IMR-90 (cell line): ENCODE measurements at regions not wholly inside any gene's neighbourhood (a gene's known extent, or its start where the extent isn't known, plus 50 kb on each side); places are given as distances from the start of the nearest gene placed in this dataset.

Experiments used
- ATAC-seq: fragments of 200-7000 bp; cut with Tn5 transposase; 2 replicates; pipeline ENCODE4 v1.9.1; 2020; ENCODE audit warnings: low read depth, mild to moderate bottlenecking, moderate library complexity
- BruUV-seq: library from RNA; stranded (reverse); fragments of 400-500 nt; replicated peaks from 2 replicates; lab custom pipeline; 2021; lab: Mats Ljungman, UMichigan
- CTCF ChIA-PET: fragments of 300-600 bp; formaldehyde crosslinking; extraction: SDS; loops from one replicate; lab custom pipeline; 2021; ENCODE audit warnings: antibody characterized with exemption; lab: Yijun Ruan, JAX
- POLR2A ChIA-PET: fragments of 300-600 bp; sonication (Branson Sonifier 250); formaldehyde crosslinking; loops from one replicate; lab custom pipeline; 2022; ENCODE audit warnings: antibody characterized with exemption; ENCODE audit not compliant: unreplicated experiment; lab: Charles Lee
- DNase-seq: peaks from one replicate; pipeline ENCODE4 v3.0.0; 2013
- H2AFZ ChIP-seq: replicated peaks from 2 replicates; pipeline ENCODE3; 2013; ENCODE audit warnings: low read length, mild to moderate bottlenecking; ENCODE audit not compliant: poor library complexity
- H2AK5ac ChIP-seq: 2 replicates; pipeline ENCODE4 v1.6.1; 2013; ENCODE audit warnings: low read depth, low read length, inconsistent platforms
- H2AK9ac ChIP-seq: replicated peaks from 2 replicates; pipeline ENCODE3; 2013; ENCODE audit warnings: mild to moderate bottlenecking, low read depth, low read length, moderate library complexity; ENCODE audit not compliant: poor library complexity
- H2BK120ac ChIP-seq: 2 replicates; pipeline ENCODE4 v1.6.1; 2013; ENCODE audit warnings: low read depth, low read length, inconsistent platforms
- H2BK15ac ChIP-seq: 3 replicates; pipeline ENCODE4 v1.6.1; 2013; ENCODE audit warnings: low read depth, low read length, inconsistent platforms
- H2BK20ac ChIP-seq: 2 replicates; pipeline ENCODE4 v1.6.1; 2013; ENCODE audit warnings: low read depth, mild to moderate bottlenecking, inconsistent platforms, low read length, moderate library complexity
- H2BK5ac ChIP-seq: 2 replicates; pipeline ENCODE4 v1.6.1; 2013; ENCODE audit warnings: mild to moderate bottlenecking, low read depth, low read length, inconsistent platforms; ENCODE audit not compliant: poor library complexity, severe bottlenecking
- H3K14ac ChIP-seq: replicated peaks from 2 replicates; pipeline ENCODE4 v1.6.1; 2013; ENCODE audit warnings: low read depth, low read length, inconsistent platforms
- H3K18ac ChIP-seq: 2 replicates; pipeline ENCODE4 v1.6.1; 2013; ENCODE audit warnings: low read depth, low read length, control low read depth
- H3K23ac ChIP-seq: 2 replicates; pipeline ENCODE4 v1.6.1; 2013; ENCODE audit warnings: low read depth, low read length, inconsistent platforms
- H3K27ac ChIP-seq: 2 replicates; pipeline ENCODE4 v1.5.1; 2013; ENCODE audit warnings: mild to moderate bottlenecking, control low read depth, low read length; ENCODE audit not compliant: insufficient read depth
- H3K27me3 ChIP-seq: 2 replicates; pipeline ENCODE4 v1.6.1; 2013; ENCODE audit warnings: low read length; ENCODE audit not compliant: control insufficient read depth, insufficient read depth
- H3K36me3 ChIP-seq: 2 replicates; pipeline ENCODE4 v1.6.1; 2013; ENCODE audit warnings: low read length, mixed read lengths; ENCODE audit not compliant: control insufficient read depth, insufficient read depth
- H3K4ac ChIP-seq: 2 replicates; pipeline ENCODE4 v1.6.1; 2013; ENCODE audit warnings: low read depth, low read length, inconsistent platforms
- H3K4me1 ChIP-seq: 2 replicates; pipeline ENCODE4 v1.6.1; 2013; ENCODE audit warnings: low read length, mixed read lengths; ENCODE audit not compliant: control insufficient read depth, insufficient read depth
- H3K4me2 ChIP-seq: 2 replicates; pipeline ENCODE4 v1.6.1; 2013; ENCODE audit warnings: low read depth, mild to moderate bottlenecking, control low read depth, low read length, moderate library complexity
- H3K4me3 ChIP-seq: 2 replicates; pipeline ENCODE4 v1.5.1; 2013; ENCODE audit warnings: low read depth, mild to moderate bottlenecking, control low read depth, low read length, moderate library complexity; ENCODE audit not compliant: insufficient read depth
- H3K56ac ChIP-seq: 2 replicates; pipeline ENCODE4 v1.6.1; 2013; ENCODE audit warnings: low read length, inconsistent platforms; ENCODE audit not compliant: insufficient read depth; ENCODE audit errors: extremely low read depth
- H3K79me1 ChIP-seq, 2 experiments: 2 replicates each; pipeline ENCODE4 v1.6.1; 2013; ENCODE audit warnings: low read length in 2 of 2, inconsistent platforms in 1 of 2, low read depth in 1 of 2
- H3K9ac ChIP-seq: 2 replicates; pipeline ENCODE4 v1.6.1; 2013; ENCODE audit warnings: low read depth, low read length, control low read depth
- H3K9me1 ChIP-seq: 2 replicates; pipeline ENCODE4 v1.6.1; 2013; ENCODE audit warnings: low read length, inconsistent platforms; ENCODE audit not compliant: insufficient read depth
- H3K9me3 ChIP-seq: 2 replicates; pipeline ENCODE4 v1.6.1; 2013; ENCODE audit warnings: low read length; ENCODE audit not compliant: control insufficient read depth, insufficient read depth
- H4K20me1 ChIP-seq: 2 replicates; pipeline ENCODE4 v1.6.1; 2013; ENCODE audit warnings: low read length, inconsistent platforms; ENCODE audit not compliant: insufficient read depth
- H4K5ac ChIP-seq: 2 replicates; pipeline ENCODE4 v1.6.1; 2013; ENCODE audit warnings: mild to moderate bottlenecking, low read depth, low read length, control low read depth
- H4K8ac ChIP-seq, 2 experiments: 2 replicates each; pipeline ENCODE4 v1.6.1; 2013; ENCODE audit warnings: low read depth in 2 of 2, low read length in 2 of 2, control low read depth in 1 of 2, inconsistent platforms in 1 of 2
- H4K91ac ChIP-seq: 2 replicates; pipeline ENCODE4 v1.6.1; 2013; ENCODE audit warnings: low read depth, low read length, inconsistent platforms; ENCODE audit not compliant: insufficient read depth
- BHLHE40 ChIP-seq: fragments of 150-350 bp; IDR thresholded peaks from 2 replicates; pipeline ENCODE4 v1.6.1; 2016; ENCODE audit warnings: mild to moderate bottlenecking, low read depth, low read length
- CHD1 ChIP-seq: IDR thresholded peaks from 2 replicates; pipeline ENCODE4 v1.6.1; 2012; ENCODE audit warnings: low read depth, low read length, improper control_type of control experiment
- MAFK ChIP-seq: IDR thresholded peaks from 2 replicates; pipeline ENCODE4 v1.6.1; 2012; ENCODE audit warnings: low read depth, low read length, improper control_type of control experiment
- MAZ ChIP-seq: IDR thresholded peaks from 2 replicates; pipeline ENCODE4 v1.6.1; 2012; ENCODE audit warnings: low read depth, mild to moderate bottlenecking, low read length, improper control_type of control experiment, moderate library complexity, borderline replicate concordance
- MXI1 ChIP-seq: IDR thresholded peaks from 2 replicates; pipeline ENCODE4 v1.6.1; 2012; ENCODE audit warnings: low read depth, mild to moderate bottlenecking, low read length, moderate library complexity, borderline replicate concordance
- NFE2L2 ChIP-seq: fragments of 150-350 bp; IDR thresholded peaks from 2 replicates; pipeline ENCODE4 v1.6.1; 2016; ENCODE audit warnings: low read depth, mild to moderate bottlenecking, low read length
- POLR2A ChIP-seq: IDR thresholded peaks from 2 replicates; pipeline ENCODE4 v1.6.1; 2012; ENCODE audit warnings: mild to moderate bottlenecking, low read depth, low read length
- RAD21 ChIP-seq: IDR thresholded peaks from 2 replicates; pipeline ENCODE4 v1.6.1; 2012; ENCODE audit warnings: low read length, improper control_type of control experiment
- RFX5 ChIP-seq: IDR thresholded peaks from 2 replicates; pipeline ENCODE4 v1.8.0; 2012; ENCODE audit warnings: low read depth, mild to moderate bottlenecking, low read length, moderate library complexity
- SMC3 ChIP-seq: fragments of 150-350 bp; IDR thresholded peaks from 2 replicates; pipeline ENCODE4 v1.6.1; 2016; ENCODE audit warnings: low read depth, mild to moderate bottlenecking, antibody characterized with exemption, low read length, moderate library complexity
- WGBS, 2 experiments: methylation state at CpG; one replicate each; pipeline versions ENCODE4 v1.1.5 to v1.1.7; 2013; ENCODE audit warnings: missing lambda C conversion rate in 2 of 2; ENCODE audit not compliant: insufficient read length in 1 of 2; ENCODE audit errors: extremely low coverage in 2 of 2; 5-methylcytosine and 5-hydroxymethylcytosine counted together
- dilution Hi-C: fragments of 300-500 bp; cut with HindIII; formaldehyde crosslinking; loops from one replicate; pipeline ENCODE4 v1.14.3; 2018; ENCODE audit warnings: low sequenced_read_pairs; ENCODE audit not compliant: unreplicated experiment
- in situ Hi-C: fragments of 300-500 bp; cut with MboI; formaldehyde crosslinking; loops from 3 replicates; pipeline ENCODE4 v1.14.3; 2019; ENCODE audit warnings: low sequenced_read_pairs, inconsistent platforms, mixed read lengths
- intact Hi-C: fragments of 100-400 bp; cut with micrococcal nuclease; formaldehyde crosslinking; loops from 2 replicates; pipeline ENCODE4 v1.10.0; 2022
- TF ChIP-seq, protein P1 (sequence below): fragments of 150-350 bp; IDR thresholded peaks from 2 replicates; pipeline ENCODE4 v1.6.1; 2017; ENCODE audit warnings: mild to moderate bottlenecking, antibody characterized with exemption, low read length, low read depth
- TF ChIP-seq, protein P2 (sequence below): conservative IDR thresholded peaks from 2 replicates; pipeline ENCODE4 v1.5.1; 2012; ENCODE audit warnings: mild to moderate bottlenecking, low read depth, low read length, improper control_type of control experiment

DNA sequence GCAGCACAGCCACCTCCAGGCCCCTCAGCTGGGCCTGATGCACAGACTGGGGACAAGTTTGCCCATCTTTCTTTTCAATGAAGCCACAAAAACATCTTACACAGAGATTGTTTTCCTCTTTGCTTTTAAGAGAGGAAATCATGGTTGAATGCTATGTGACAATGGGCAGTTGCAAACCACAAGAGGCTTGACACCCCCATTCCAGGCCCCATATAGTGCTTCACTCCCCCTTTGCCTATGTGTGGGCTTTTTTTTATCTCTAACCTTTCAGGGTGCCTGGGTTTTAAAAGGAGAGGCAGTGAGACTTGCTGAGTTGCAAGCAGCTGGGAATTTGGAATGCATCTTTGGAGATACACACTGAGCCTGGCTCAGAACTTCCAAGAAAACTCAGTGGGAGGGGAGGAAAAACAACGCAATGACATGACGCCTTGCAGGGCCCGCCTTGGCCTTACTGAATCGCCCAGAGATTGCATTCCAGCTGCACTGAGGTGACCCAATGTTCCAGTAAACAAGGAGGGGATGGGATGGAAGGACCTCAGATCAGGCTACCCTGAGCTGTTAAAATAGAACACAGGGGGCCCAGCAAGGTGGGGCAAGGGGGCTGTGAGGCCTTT, 145.2 kb upstream of the ZNF648 start:
- H2AK5ac ChIP-seq, result no peak overlapping the region
- H3K27me3 ChIP-seq, result no peaks in the 10 kb centered on the region
- TF ChIP-seq, protein P1, sequence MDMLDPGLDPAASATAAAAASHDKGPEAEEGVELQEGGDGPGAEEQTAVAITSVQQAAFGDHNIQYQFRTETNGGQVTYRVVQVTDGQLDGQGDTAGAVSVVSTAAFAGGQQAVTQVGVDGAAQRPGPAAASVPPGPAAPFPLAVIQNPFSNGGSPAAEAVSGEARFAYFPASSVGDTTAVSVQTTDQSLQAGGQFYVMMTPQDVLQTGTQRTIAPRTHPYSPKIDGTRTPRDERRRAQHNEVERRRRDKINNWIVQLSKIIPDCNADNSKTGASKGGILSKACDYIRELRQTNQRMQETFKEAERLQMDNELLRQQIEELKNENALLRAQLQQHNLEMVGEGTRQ, result no peak
- no peak for TF ChIP-seq RFX5
- TF ChIP-seq SMC3, result no peak
- no peak for TF ChIP-seq RAD21
- TF ChIP-seq POLR2A, result no peak
- TF ChIP-seq CHD1, result no peak
- TF ChIP-seq MXI1, result no peak
- no peak for TF ChIP-seq MAZ
- no peak for TF ChIP-seq NFE2L2
- no peak for TF ChIP-seq MAFK
- no peak for TF ChIP-seq BHLHE40
- TF ChIP-seq, protein P2, sequence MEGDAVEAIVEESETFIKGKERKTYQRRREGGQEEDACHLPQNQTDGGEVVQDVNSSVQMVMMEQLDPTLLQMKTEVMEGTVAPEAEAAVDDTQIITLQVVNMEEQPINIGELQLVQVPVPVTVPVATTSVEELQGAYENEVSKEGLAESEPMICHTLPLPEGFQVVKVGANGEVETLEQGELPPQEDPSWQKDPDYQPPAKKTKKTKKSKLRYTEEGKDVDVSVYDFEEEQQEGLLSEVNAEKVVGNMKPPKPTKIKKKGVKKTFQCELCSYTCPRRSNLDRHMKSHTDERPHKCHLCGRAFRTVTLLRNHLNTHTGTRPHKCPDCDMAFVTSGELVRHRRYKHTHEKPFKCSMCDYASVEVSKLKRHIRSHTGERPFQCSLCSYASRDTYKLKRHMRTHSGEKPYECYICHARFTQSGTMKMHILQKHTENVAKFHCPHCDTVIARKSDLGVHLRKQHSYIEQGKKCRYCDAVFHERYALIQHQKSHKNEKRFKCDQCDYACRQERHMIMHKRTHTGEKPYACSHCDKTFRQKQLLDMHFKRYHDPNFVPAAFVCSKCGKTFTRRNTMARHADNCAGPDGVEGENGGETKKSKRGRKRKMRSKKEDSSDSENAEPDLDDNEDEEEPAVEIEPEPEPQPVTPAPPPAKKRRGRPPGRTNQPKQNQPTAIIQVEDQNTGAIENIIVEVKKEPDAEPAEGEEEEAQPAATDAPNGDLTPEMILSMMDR, result no peak
- in situ Hi-C loops, result no loop called here
- DNase-seq (no peak), ATAC-seq (no peak)
- H3K18ac ChIP-seq, result no peak overlapping the region
- H3K56ac ChIP-seq, result no peak overlapping the region
- no peak overlapping the region for H2BK15ac ChIP-seq
- no peak overlapping the region for H3K4me3 ChIP-seq
- no peaks in the 10 kb centered on the region for H3K9me3 ChIP-seq
- no peak overlapping the region for H4K91ac ChIP-seq
- H3K36me3 ChIP-seq, result no peaks in the 10 kb centered on the region
- no peak overlapping the region for H2BK20ac ChIP-seq
- no peak overlapping the region for H3K9ac ChIP-seq
- BruUV-seq, result no TSS peak
- CTCF ChIA-PET, result no interaction called here
- no peak overlapping the region for H4K8ac ChIP-seq
- H4K20me1 ChIP-seq, result no peaks in the 10 kb centered on the region
- H3K27ac ChIP-seq, result no peak overlapping the region
- no peak overlapping the region for H2AK9ac ChIP-seq
- H3K4me2 ChIP-seq, result no peak overlapping the region
- dilution Hi-C loops, result no loop called here
- H3K4me1 ChIP-seq, result no peaks in the 10 kb centered on the region
- H2AFZ ChIP-seq, result no peak overlapping the region
- H3K4ac ChIP-seq, result no peak overlapping the region
- no peak overlapping the region for H3K23ac ChIP-seq
- H4K5ac ChIP-seq, result no peak overlapping the region
- H2BK120ac ChIP-seq, result no peak overlapping the region
- intact Hi-C loops, result no loop called here
- H3K9me1 ChIP-seq, result no peaks in the 10 kb centered on the region
- no peak overlapping the region for H3K14ac ChIP-seq
- WGBS, 2 experiments, result 16% methylated on average over 4 of the region's 4 CpGs; no CpG with 5 or more reads in 1 of the 2 experiments
- no peaks in the 10 kb centered on the region for H3K79me1 ChIP-seq
- POLR2A ChIA-PET, result no interaction called here
- H2BK5ac ChIP-seq, result no peak overlapping the region
